ENCODE measurements at regions not wholly inside any gene's neighbourhood (a gene's known extent, or its start where the extent isn't known, plus 50 kb on each side); places are given as distances from the start of the nearest gene placed in this dataset.

DNA sequence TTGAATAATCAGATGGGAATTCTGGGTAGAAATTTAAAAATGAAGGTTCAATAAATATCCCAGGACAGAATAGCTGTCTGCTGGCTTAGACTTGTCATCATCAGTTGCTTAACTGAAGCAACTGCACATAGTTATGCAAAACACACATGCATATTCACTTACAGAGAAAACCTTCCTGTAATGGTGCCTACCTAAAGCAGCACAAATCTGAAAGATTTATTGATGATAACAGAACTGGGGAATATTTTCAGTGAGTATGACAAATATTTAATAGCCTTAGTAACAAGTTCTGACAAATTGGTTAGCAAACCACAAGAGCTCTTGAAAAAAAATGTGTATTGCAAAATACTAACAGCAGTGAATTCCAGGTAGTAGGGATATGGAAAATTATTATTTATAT lies 606.8 kb upstream of the BOD1L1 start:
- H4K20me1 ChIP-seq (ENCODE audit: control insufficient read depth, extremely low read depth, insufficient read depth, low read length), result no peaks in the 10 kb centered on the region
- no peaks in the 10 kb centered on the region for H3K36me3 ChIP-seq (ENCODE audit: control insufficient read depth in 2 of 2, extremely low read depth in 1 of 2, insufficient read depth in 2 of 2, low read length in 2 of 2)
- no peaks in the 10 kb centered on the region for H3K9me1 ChIP-seq (ENCODE audit: control insufficient read depth, extremely low read depth, insufficient read depth, low read length)
- H3K27ac ChIP-seq (ENCODE audit: control insufficient read depth, insufficient read depth, low read length), result no peak overlapping the region
- H3K4me1 ChIP-seq (ENCODE audit: control insufficient read depth, extremely low read depth, insufficient read depth, low read length), result peaks cover 9% of the 10 kb centered on the region
- H3K9ac ChIP-seq (ENCODE audit: control insufficient read depth, extremely low read depth, insufficient read depth, low read length), result no peak overlapping the region
- H3K79me2 ChIP-seq (ENCODE audit: control insufficient read depth, insufficient read depth, low read length), result no peaks in the 10 kb centered on the region
- H3K9me3 ChIP-seq (ENCODE audit: control insufficient read depth, low read depth, low read length), result no peaks in the 10 kb centered on the region
- FAIRE-seq, result peak; percentile 89
- H3K27me3 ChIP-seq (ENCODE audit: control insufficient read depth, extremely low read depth, insufficient read depth, low read length), result no peaks in the 10 kb centered on the region
- dilution Hi-C loops (cut with MboI; ENCODE audit: extremely low pct_ligation_motif_present, low sequenced_read_pairs), result no loop called here
- TF ChIP-seq, protein P1, sequence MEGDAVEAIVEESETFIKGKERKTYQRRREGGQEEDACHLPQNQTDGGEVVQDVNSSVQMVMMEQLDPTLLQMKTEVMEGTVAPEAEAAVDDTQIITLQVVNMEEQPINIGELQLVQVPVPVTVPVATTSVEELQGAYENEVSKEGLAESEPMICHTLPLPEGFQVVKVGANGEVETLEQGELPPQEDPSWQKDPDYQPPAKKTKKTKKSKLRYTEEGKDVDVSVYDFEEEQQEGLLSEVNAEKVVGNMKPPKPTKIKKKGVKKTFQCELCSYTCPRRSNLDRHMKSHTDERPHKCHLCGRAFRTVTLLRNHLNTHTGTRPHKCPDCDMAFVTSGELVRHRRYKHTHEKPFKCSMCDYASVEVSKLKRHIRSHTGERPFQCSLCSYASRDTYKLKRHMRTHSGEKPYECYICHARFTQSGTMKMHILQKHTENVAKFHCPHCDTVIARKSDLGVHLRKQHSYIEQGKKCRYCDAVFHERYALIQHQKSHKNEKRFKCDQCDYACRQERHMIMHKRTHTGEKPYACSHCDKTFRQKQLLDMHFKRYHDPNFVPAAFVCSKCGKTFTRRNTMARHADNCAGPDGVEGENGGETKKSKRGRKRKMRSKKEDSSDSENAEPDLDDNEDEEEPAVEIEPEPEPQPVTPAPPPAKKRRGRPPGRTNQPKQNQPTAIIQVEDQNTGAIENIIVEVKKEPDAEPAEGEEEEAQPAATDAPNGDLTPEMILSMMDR (optimal IDR thresholded peaks at IDR 0.05 in 1 of 3, IDR thresholded peaks at IDR 0.05 in 1 of 3, conservative IDR thresholded peaks at IDR 0.05 in 1 of 3; ENCODE audit: extremely low read depth in 1 of 3, insufficient read depth in 2 of 3, low read length in 3 of 3), result no peak
- no peak for TF ChIP-seq EZH2 (IDR thresholded peaks at IDR 0.05; ENCODE audit: low read length)
- peak; percentile 25 for DNase-seq (ENCODE audit: low read depth, low spot score)
- no peak overlapping the region for H2AFZ ChIP-seq (ENCODE audit: control insufficient read depth, low read length)
- H3K4me2 ChIP-seq (ENCODE audit: control insufficient read depth, extremely low read depth, insufficient read depth, low read depth, low read length), result no peak overlapping the region
- H3K4me3 ChIP-seq (ENCODE audit: control insufficient read depth in 2 of 3, extremely low read depth in 1 of 3, insufficient read depth in 2 of 3, low read depth in 1 of 3, low read length in 3 of 3), result no peak overlapping the region

DNA sequence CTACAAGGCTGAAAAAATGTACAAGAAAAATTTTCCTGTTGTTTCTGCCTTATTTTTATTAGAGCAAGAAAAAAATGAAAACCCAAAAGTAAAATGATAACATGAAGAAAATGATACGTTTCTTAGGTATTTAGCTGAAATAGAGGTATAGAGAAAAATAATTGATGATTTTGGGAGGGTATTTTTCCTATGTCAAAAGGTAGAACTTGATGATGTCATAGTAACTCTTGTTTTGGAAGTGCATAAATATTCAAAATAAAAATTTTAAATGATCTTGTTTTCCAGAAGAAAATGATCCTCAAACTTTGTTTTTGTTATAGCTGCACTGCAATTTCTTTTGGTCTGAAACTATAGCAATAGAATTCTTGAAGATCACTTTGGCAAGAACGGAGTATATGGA lies 608.8 kb upstream of the BOD1L1 start:
- DNase-seq (ENCODE audit: low read depth, low spot score) (no peak), FAIRE-seq (no peak)
- Histone ChIP-seq H3K4me3 (ENCODE audit: control insufficient read depth in 2 of 3, extremely low read depth in 1 of 3, insufficient read depth in 2 of 3, low read depth in 1 of 3, low read length in 3 of 3) (no peak overlapping the region), H3K79me2 (ENCODE audit: control insufficient read depth, insufficient read depth, low read length) (no peaks in the 10 kb centered on the region), H3K36me3 (ENCODE audit: control insufficient read depth in 2 of 2, extremely low read depth in 1 of 2, insufficient read depth in 2 of 2, low read length in 2 of 2) (no peaks in the 10 kb centered on the region), H3K4me2 (ENCODE audit: control insufficient read depth, extremely low read depth, insufficient read depth, low read depth, low read length) (no peak overlapping the region), H3K9me3 (ENCODE audit: control insufficient read depth, low read depth, low read length) (no peaks in the 10 kb centered on the region), H3K27me3 (ENCODE audit: control insufficient read depth, extremely low read depth, insufficient read depth, low read length) (no peaks in the 10 kb centered on the region), H3K9me1 (ENCODE audit: control insufficient read depth, extremely low read depth, insufficient read depth, low read length) (no peaks in the 10 kb centered on the region), H4K20me1 (ENCODE audit: control insufficient read depth, extremely low read depth, insufficient read depth, low read length) (no peaks in the 10 kb centered on the region), H3K9ac (ENCODE audit: control insufficient read depth, extremely low read depth, insufficient read depth, low read length) (no peak overlapping the region), H3K4me1 (ENCODE audit: control insufficient read depth, extremely low read depth, insufficient read depth, low read length) (peaks cover 9% of the 10 kb centered on the region), H3K27ac (ENCODE audit: control insufficient read depth, insufficient read depth, low read length) (no peak overlapping the region), H2AFZ (ENCODE audit: control insufficient read depth, low read length) (no peak overlapping the region)
- TF ChIP-seq, protein P1 (optimal IDR thresholded peaks at IDR 0.05 in 1 of 3, IDR thresholded peaks at IDR 0.05 in 1 of 3, conservative IDR thresholded peaks at IDR 0.05 in 1 of 3; ENCODE audit: extremely low read depth in 1 of 3, insufficient read depth in 2 of 3, low read length in 3 of 3), result no peak
- TF ChIP-seq EZH2 (IDR thresholded peaks at IDR 0.05; ENCODE audit: low read length), result no peak
- dilution Hi-C loops (cut with MboI; ENCODE audit: extremely low pct_ligation_motif_present, low sequenced_read_pairs), result no loop called here
